IMR-90 (cell line): ENCODE measurements at regions not wholly inside any gene's neighbourhood (a gene's known extent, or its start where the extent isn't known, plus 50 kb on each side); places are given as distances from the start of the nearest gene placed in this dataset.

ENCODE experiments used
- ATAC-seq: fragments of 200-7000 bp; cut with Tn5 transposase; 2 replicates; pipeline ENCODE4 v1.9.1; 2020; ENCODE audit warnings: low read depth, mild to moderate bottlenecking, moderate library complexity
- BruUV-seq: library from RNA; stranded (reverse); fragments of 400-500 nt; replicated peaks from 2 replicates; lab custom pipeline; 2021; lab: Mats Ljungman, UMichigan
- CTCF ChIA-PET: fragments of 300-600 bp; formaldehyde crosslinking; extraction: SDS; loops from one replicate; lab custom pipeline; 2021; ENCODE audit warnings: antibody characterized with exemption; lab: Yijun Ruan, JAX
- POLR2A ChIA-PET: fragments of 300-600 bp; sonication (Branson Sonifier 250); formaldehyde crosslinking; loops from one replicate; lab custom pipeline; 2022; ENCODE audit warnings: antibody characterized with exemption; ENCODE audit not compliant: unreplicated experiment; lab: Charles Lee
- DNase-seq: peaks from one replicate; pipeline ENCODE4 v3.0.0; 2013
- H2AFZ ChIP-seq: replicated peaks from 2 replicates; pipeline ENCODE3; 2013; ENCODE audit warnings: low read length, mild to moderate bottlenecking; ENCODE audit not compliant: poor library complexity
- H2AK5ac ChIP-seq: 2 replicates; pipeline ENCODE4 v1.6.1; 2013; ENCODE audit warnings: low read depth, low read length, inconsistent platforms
- H2AK9ac ChIP-seq: replicated peaks from 2 replicates; pipeline ENCODE3; 2013; ENCODE audit warnings: mild to moderate bottlenecking, low read depth, low read length, moderate library complexity; ENCODE audit not compliant: poor library complexity
- H2BK120ac ChIP-seq: 2 replicates; pipeline ENCODE4 v1.6.1; 2013; ENCODE audit warnings: low read depth, low read length, inconsistent platforms
- H2BK15ac ChIP-seq: 3 replicates; pipeline ENCODE4 v1.6.1; 2013; ENCODE audit warnings: low read depth, low read length, inconsistent platforms
- H2BK20ac ChIP-seq: 2 replicates; pipeline ENCODE4 v1.6.1; 2013; ENCODE audit warnings: low read depth, mild to moderate bottlenecking, inconsistent platforms, low read length, moderate library complexity
- H2BK5ac ChIP-seq: 2 replicates; pipeline ENCODE4 v1.6.1; 2013; ENCODE audit warnings: mild to moderate bottlenecking, low read depth, low read length, inconsistent platforms; ENCODE audit not compliant: poor library complexity, severe bottlenecking
- H3K14ac ChIP-seq: replicated peaks from 2 replicates; pipeline ENCODE4 v1.6.1; 2013; ENCODE audit warnings: low read depth, low read length, inconsistent platforms
- H3K18ac ChIP-seq: 2 replicates; pipeline ENCODE4 v1.6.1; 2013; ENCODE audit warnings: low read depth, low read length, control low read depth
- H3K23ac ChIP-seq: 2 replicates; pipeline ENCODE4 v1.6.1; 2013; ENCODE audit warnings: low read depth, low read length, inconsistent platforms
- H3K27ac ChIP-seq: 2 replicates; pipeline ENCODE4 v1.5.1; 2013; ENCODE audit warnings: mild to moderate bottlenecking, control low read depth, low read length; ENCODE audit not compliant: insufficient read depth
- H3K27me3 ChIP-seq: 2 replicates; pipeline ENCODE4 v1.6.1; 2013; ENCODE audit warnings: low read length; ENCODE audit not compliant: control insufficient read depth, insufficient read depth
- H3K36me3 ChIP-seq: 2 replicates; pipeline ENCODE4 v1.6.1; 2013; ENCODE audit warnings: low read length, mixed read lengths; ENCODE audit not compliant: control insufficient read depth, insufficient read depth
- H3K4ac ChIP-seq: 2 replicates; pipeline ENCODE4 v1.6.1; 2013; ENCODE audit warnings: low read depth, low read length, inconsistent platforms
- H3K4me1 ChIP-seq: 2 replicates; pipeline ENCODE4 v1.6.1; 2013; ENCODE audit warnings: low read length, mixed read lengths; ENCODE audit not compliant: control insufficient read depth, insufficient read depth
- H3K4me2 ChIP-seq: 2 replicates; pipeline ENCODE4 v1.6.1; 2013; ENCODE audit warnings: low read depth, mild to moderate bottlenecking, control low read depth, low read length, moderate library complexity
- H3K4me3 ChIP-seq: 2 replicates; pipeline ENCODE4 v1.5.1; 2013; ENCODE audit warnings: low read depth, mild to moderate bottlenecking, control low read depth, low read length, moderate library complexity; ENCODE audit not compliant: insufficient read depth
- H3K56ac ChIP-seq: 2 replicates; pipeline ENCODE4 v1.6.1; 2013; ENCODE audit warnings: low read length, inconsistent platforms; ENCODE audit not compliant: insufficient read depth; ENCODE audit errors: extremely low read depth
- H3K79me1 ChIP-seq, 2 experiments: 2 replicates each; pipeline ENCODE4 v1.6.1; 2013; ENCODE audit warnings: low read length in 2 of 2, inconsistent platforms in 1 of 2, low read depth in 1 of 2
- H3K9ac ChIP-seq: 2 replicates; pipeline ENCODE4 v1.6.1; 2013; ENCODE audit warnings: low read depth, low read length, control low read depth
- H3K9me1 ChIP-seq: 2 replicates; pipeline ENCODE4 v1.6.1; 2013; ENCODE audit warnings: low read length, inconsistent platforms; ENCODE audit not compliant: insufficient read depth
- H3K9me3 ChIP-seq: 2 replicates; pipeline ENCODE4 v1.6.1; 2013; ENCODE audit warnings: low read length; ENCODE audit not compliant: control insufficient read depth, insufficient read depth
- H4K20me1 ChIP-seq: 2 replicates; pipeline ENCODE4 v1.6.1; 2013; ENCODE audit warnings: low read length, inconsistent platforms; ENCODE audit not compliant: insufficient read depth
- H4K5ac ChIP-seq: 2 replicates; pipeline ENCODE4 v1.6.1; 2013; ENCODE audit warnings: mild to moderate bottlenecking, low read depth, low read length, control low read depth
- H4K8ac ChIP-seq, 2 experiments: 2 replicates each; pipeline ENCODE4 v1.6.1; 2013; ENCODE audit warnings: low read depth in 2 of 2, low read length in 2 of 2, control low read depth in 1 of 2, inconsistent platforms in 1 of 2
- H4K91ac ChIP-seq: 2 replicates; pipeline ENCODE4 v1.6.1; 2013; ENCODE audit warnings: low read depth, low read length, inconsistent platforms; ENCODE audit not compliant: insufficient read depth
- RCOR1 ChIP-seq: IDR thresholded peaks from 2 replicates; pipeline ENCODE4 v1.6.1; 2012; ENCODE audit warnings: mild to moderate bottlenecking, low read length, improper control_type of control experiment; ENCODE audit not compliant: insufficient replicate concordance
- RFX5 ChIP-seq: IDR thresholded peaks from 2 replicates; pipeline ENCODE4 v1.8.0; 2012; ENCODE audit warnings: low read depth, mild to moderate bottlenecking, low read length, moderate library complexity
- whole genome bisulfite sequencing, 2 experiments: methylation state at CpG; one replicate each; pipeline versions ENCODE4 v1.1.5 to v1.1.7; 2013; ENCODE audit warnings: missing lambda C conversion rate in 2 of 2; ENCODE audit not compliant: insufficient read length in 1 of 2; ENCODE audit errors: extremely low coverage in 2 of 2; 5-methylcytosine and 5-hydroxymethylcytosine counted together
- dilution Hi-C: fragments of 300-500 bp; cut with HindIII; formaldehyde crosslinking; loops from one replicate; pipeline ENCODE4 v1.14.3; 2018; ENCODE audit warnings: low sequenced_read_pairs; ENCODE audit not compliant: unreplicated experiment
- in situ Hi-C: fragments of 300-500 bp; cut with MboI; formaldehyde crosslinking; loops from 3 replicates; pipeline ENCODE4 v1.14.3; 2019; ENCODE audit warnings: low sequenced_read_pairs, inconsistent platforms, mixed read lengths
- intact Hi-C: fragments of 100-400 bp; cut with micrococcal nuclease; formaldehyde crosslinking; loops from 2 replicates; pipeline ENCODE4 v1.10.0; 2022

- no peaks in the 10 kb centered on the region for H3K9me1 ChIP-seq
- CTCF ChIA-PET: no interaction called here
- no peak overlapping the region for H4K91ac ChIP-seq
- peaks cover 14% of the 10 kb centered on the region; the same call in 1 of the 2 replicates for H3K9me3 ChIP-seq
- in situ Hi-C loops (no loop called here), intact Hi-C loops (no loop called here), dilution Hi-C loops (no loop called here)
- H3K27me3 ChIP-seq: no peaks in the 10 kb centered on the region
- POLR2A ChIA-PET: no interaction called here
- H2BK20ac ChIP-seq: no peak overlapping the region
- no peak overlapping the region for H4K5ac ChIP-seq
- H3K9ac ChIP-seq: no peak overlapping the region
- no peak overlapping the region for H2AFZ ChIP-seq
- no peak overlapping the region for H4K8ac ChIP-seq
- no peak overlapping the region for H3K56ac ChIP-seq
- H2AK9ac ChIP-seq: no peak overlapping the region
- no peak overlapping the region for H2BK5ac ChIP-seq
- no peak overlapping the region for H3K27ac ChIP-seq
- no peak overlapping the region for H2BK120ac ChIP-seq
- H3K4ac ChIP-seq: no peak overlapping the region
- ATAC-seq (no peak), DNase-seq (no peak)
- no peaks in the 10 kb centered on the region for H3K36me3 ChIP-seq
- no peak overlapping the region for H3K14ac ChIP-seq
- H3K18ac ChIP-seq: no peak overlapping the region
- BruUV-seq: no TSS peak
- H3K23ac ChIP-seq: no peak overlapping the region
- no peaks in the 10 kb centered on the region for H4K20me1 ChIP-seq
- H2BK15ac ChIP-seq: no peak overlapping the region
- no peak overlapping the region for H2AK5ac ChIP-seq
- WGBS, 2 experiments: no CpG with 5 or more reads among the region's 6 CpGs
- H3K4me1 ChIP-seq: no peaks in the 10 kb centered on the region
- H3K4me3 ChIP-seq: no peak overlapping the region
- no peak overlapping the region for H3K4me2 ChIP-seq
- no peaks in the 10 kb centered on the region for H3K79me1 ChIP-seq
- TF ChIP-seq RFX5 (no peak), RCOR1 (no peak)
Observed at GRCh38 chr3:34377961-34378360, 579.5 kb downstream of the PDCD6IP start.
